ENCODE measurements at regions not wholly inside any gene's neighbourhood (a gene's known extent, or its start where the extent isn't known, plus 50 kb on each side); places are given as distances from the start of the nearest gene placed in this dataset.
"Not testable (repeated sequence)": the region's sequence is repeated elsewhere in the genome, so short reads cannot be mapped to it uniquely, and the experiment has no call there.

DNA sequence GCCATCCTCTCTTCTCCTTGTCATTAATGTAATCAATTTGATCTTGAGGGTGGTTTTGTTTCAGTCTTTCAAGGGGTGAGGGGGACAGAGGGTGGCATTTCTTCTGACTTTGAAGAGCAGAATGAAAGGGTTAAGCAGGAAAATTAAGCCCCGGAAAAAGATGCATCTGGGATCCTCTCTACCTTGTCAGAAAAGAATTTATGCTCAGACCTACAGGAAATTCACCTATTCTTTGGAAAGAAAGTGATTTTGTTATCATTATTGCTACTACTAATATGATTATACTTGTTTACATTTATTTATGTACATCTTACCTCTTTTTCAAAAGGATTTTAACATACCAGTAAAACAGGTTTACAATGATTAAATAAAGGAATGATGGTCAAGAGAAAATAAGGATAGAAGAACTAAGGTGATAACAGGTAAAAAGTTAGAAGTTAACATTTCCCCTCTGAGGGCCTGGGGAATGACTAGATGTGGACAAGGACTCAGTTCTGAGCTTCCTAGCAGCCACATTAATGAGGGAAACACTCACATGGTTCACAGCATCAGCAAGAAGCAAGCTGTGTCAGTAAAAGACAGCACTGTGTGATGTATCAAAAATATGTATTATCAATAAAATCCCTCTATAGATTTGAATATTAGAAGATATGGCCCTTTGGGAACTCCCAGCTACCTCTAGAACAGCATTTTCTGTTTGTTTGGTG lies 151.4 kb downstream of the MYCN start:
- Histone ChIP-seq H3K79me2 (ENCODE audit: control insufficient read depth, insufficient read depth, low read length) (no peaks in the 10 kb centered on the region), H3K4me2 (replicated peaks; ENCODE audit: low read depth, low read length, poor library complexity, severe bottlenecking) (no peak overlapping the region), H3K4me1 (ENCODE audit: control insufficient read depth in 2 of 2, insufficient read depth in 2 of 2, low read length in 2 of 2) (no peaks in the 10 kb centered on the region), H3K27ac (ENCODE audit: low read length in 2 of 2) (no peak overlapping the region), H3K27me3 (replicated peaks in 1 of 4; ENCODE audit: control extremely low read depth in 1 of 4, control insufficient read depth in 3 of 4, insufficient read depth in 4 of 4, low read length in 3 of 4) (no peaks in the 10 kb centered on the region), H3K4me3 (ENCODE audit: control extremely low read depth in 1 of 5, extremely low read depth in 1 of 5, insufficient read depth in 1 of 5, low read depth in 2 of 5, low read length in 4 of 5) (no peak overlapping the region), H3K36me3 (replicated peaks in 1 of 2; ENCODE audit: control extremely low read depth in 1 of 2, control insufficient read depth in 1 of 2, extremely low read depth in 1 of 2, insufficient read depth in 2 of 2, low read length in 1 of 2) (no peaks in the 10 kb centered on the region), H3K9me3 (ENCODE audit: control extremely low read depth in 1 of 3, control insufficient read depth in 2 of 3, insufficient read depth in 1 of 3, low read length in 2 of 3) (peaks cover 0 to 4% (median 0%) of the 10 kb centered on the region in 3 donors), H2AFZ (ENCODE audit: insufficient read depth, low read depth, low read length, poor library complexity, severe bottlenecking) (no peak overlapping the region), H3K9ac (ENCODE audit: low read length) (no peak overlapping the region), H4K20me1 (ENCODE audit: control insufficient read depth, insufficient read depth, low read length, poor library complexity, severe bottlenecking) (no peaks in the 10 kb centered on the region)
- CTCF ChIA-PET, result no interaction called here
- H3K27ac Mint-ChIP-seq, result no peak overlapping the region
- POLR2A ChIA-PET, result no interaction called here
- no peaks in the 10 kb centered on the region for H3K4me1 Mint-ChIP-seq
- ATAC-seq (ENCODE audit: low read depth), result no peak
- no peak overlapping the region for H3K4me3 Mint-ChIP-seq
- intact Hi-C loops (cut with micrococcal nuclease), result no loop called here
- DNase-seq, result no peak
- H3K9me3 Mint-ChIP-seq (ENCODE audit: insufficient read depth), result no peaks in the 10 kb centered on the region
- H3K27me3 Mint-ChIP-seq, result no peaks in the 10 kb centered on the region
- WGBS (ENCODE audit: insufficient coverage), result no CpG with 5 or more reads among the region's 1 CpG
- TF ChIP-seq EZH2 (IDR thresholded peaks at IDR 0.05; ENCODE audit: borderline replicate concordance, insufficient read depth, low read depth, low read length, poor library complexity, severe bottlenecking), result no peak
- TF ChIP-seq, protein P1, sequence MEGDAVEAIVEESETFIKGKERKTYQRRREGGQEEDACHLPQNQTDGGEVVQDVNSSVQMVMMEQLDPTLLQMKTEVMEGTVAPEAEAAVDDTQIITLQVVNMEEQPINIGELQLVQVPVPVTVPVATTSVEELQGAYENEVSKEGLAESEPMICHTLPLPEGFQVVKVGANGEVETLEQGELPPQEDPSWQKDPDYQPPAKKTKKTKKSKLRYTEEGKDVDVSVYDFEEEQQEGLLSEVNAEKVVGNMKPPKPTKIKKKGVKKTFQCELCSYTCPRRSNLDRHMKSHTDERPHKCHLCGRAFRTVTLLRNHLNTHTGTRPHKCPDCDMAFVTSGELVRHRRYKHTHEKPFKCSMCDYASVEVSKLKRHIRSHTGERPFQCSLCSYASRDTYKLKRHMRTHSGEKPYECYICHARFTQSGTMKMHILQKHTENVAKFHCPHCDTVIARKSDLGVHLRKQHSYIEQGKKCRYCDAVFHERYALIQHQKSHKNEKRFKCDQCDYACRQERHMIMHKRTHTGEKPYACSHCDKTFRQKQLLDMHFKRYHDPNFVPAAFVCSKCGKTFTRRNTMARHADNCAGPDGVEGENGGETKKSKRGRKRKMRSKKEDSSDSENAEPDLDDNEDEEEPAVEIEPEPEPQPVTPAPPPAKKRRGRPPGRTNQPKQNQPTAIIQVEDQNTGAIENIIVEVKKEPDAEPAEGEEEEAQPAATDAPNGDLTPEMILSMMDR (IDR thresholded peaks at IDR 0.05), result no peak

- no peaks in the 10 kb centered on the region for H3K27me3 ChIP-seq (replicated peaks in 1 of 4; ENCODE audit: control extremely low read depth in 1 of 4, control insufficient read depth in 3 of 4, insufficient read depth in 4 of 4, low read length in 3 of 4)
- H3K36me3 ChIP-seq (replicated peaks in 1 of 2; ENCODE audit: control extremely low read depth in 1 of 2, control insufficient read depth in 1 of 2, extremely low read depth in 1 of 2, insufficient read depth in 2 of 2, low read length in 1 of 2), result no peaks in the 10 kb centered on the region
- no peak for ATAC-seq (ENCODE audit: low read depth)
- H3K4me2 ChIP-seq (replicated peaks; ENCODE audit: low read depth, low read length, poor library complexity, severe bottlenecking), result no peak overlapping the region
- H3K79me2 ChIP-seq (ENCODE audit: control insufficient read depth, insufficient read depth, low read length), result no peaks in the 10 kb centered on the region
- H3K9me3 ChIP-seq (ENCODE audit: control extremely low read depth in 1 of 3, control insufficient read depth in 2 of 3, insufficient read depth in 1 of 3, low read length in 2 of 3), result peaks cover 0 to 4% (median 0%) of the 10 kb centered on the region in 3 donors
- no peak overlapping the region for H3K27ac Mint-ChIP-seq
- H3K4me1 ChIP-seq (ENCODE audit: control insufficient read depth in 2 of 2, insufficient read depth in 2 of 2, low read length in 2 of 2), result no peaks in the 10 kb centered on the region
- no peak overlapping the region for H3K4me3 ChIP-seq (ENCODE audit: control extremely low read depth in 1 of 5, extremely low read depth in 1 of 5, insufficient read depth in 1 of 5, low read depth in 2 of 5, low read length in 4 of 5)
- H3K27me3 Mint-ChIP-seq, result no peaks in the 10 kb centered on the region
- H4K20me1 ChIP-seq (ENCODE audit: control insufficient read depth, insufficient read depth, low read length, poor library complexity, severe bottlenecking), result no peaks in the 10 kb centered on the region
- no peaks in the 10 kb centered on the region for H3K4me1 Mint-ChIP-seq
- no peak overlapping the region for H3K9ac ChIP-seq (ENCODE audit: low read length)
- WGBS (ENCODE audit: insufficient coverage), result 90% methylated on average over 12 of the region's 15 CpGs
- CTCF ChIA-PET, result no interaction called here
- H3K9me3 Mint-ChIP-seq (ENCODE audit: insufficient read depth), result no peaks in the 10 kb centered on the region
- no peak for DNase-seq
- H2AFZ ChIP-seq (ENCODE audit: insufficient read depth, low read depth, low read length, poor library complexity, severe bottlenecking), result no peak overlapping the region
- no peak overlapping the region for H3K4me3 Mint-ChIP-seq
- no peak for TF ChIP-seq EZH2 (IDR thresholded peaks at IDR 0.05; ENCODE audit: borderline replicate concordance, insufficient read depth, low read depth, low read length, poor library complexity, severe bottlenecking)
- TF ChIP-seq, protein P1 (IDR thresholded peaks at IDR 0.05), result no peak
- H3K27ac ChIP-seq (ENCODE audit: low read length in 2 of 2), result no peak overlapping the region
- intact Hi-C loops (cut with micrococcal nuclease), result no loop called here
- POLR2A ChIA-PET, result no interaction called here
Measured at GRCh38 chr2:16090650-16091575, 150.6 kb downstream of the MYCN start.

GRCh38 chr2:16089491-16089890 lies 149.1 kb downstream of the MYCN start:
- H3K4me2 ChIP-seq (replicated peaks; ENCODE audit: low read depth, low read length, poor library complexity, severe bottlenecking); H3K9ac ChIP-seq (ENCODE audit: low read length); CTCF ChIA-PET; H4K20me1 ChIP-seq (ENCODE audit: control insufficient read depth, insufficient read depth, low read length, poor library complexity, severe bottlenecking); POLR2A ChIA-PET; DNase-seq; H3K4me3 ChIP-seq (ENCODE audit: control extremely low read depth in 1 of 5, extremely low read depth in 1 of 5, insufficient read depth in 1 of 5, low read depth in 2 of 5, low read length in 4 of 5); H3K9me3 Mint-ChIP-seq (ENCODE audit: insufficient read depth); H3K27ac Mint-ChIP-seq; H3K27me3 ChIP-seq (replicated peaks in 1 of 4; ENCODE audit: control extremely low read depth in 1 of 4, control insufficient read depth in 3 of 4, insufficient read depth in 4 of 4, low read length in 3 of 4); H3K9me3 ChIP-seq (ENCODE audit: control extremely low read depth in 1 of 3, control insufficient read depth in 2 of 3, insufficient read depth in 1 of 3, low read length in 2 of 3); H3K4me1 ChIP-seq (ENCODE audit: control insufficient read depth in 2 of 2, insufficient read depth in 2 of 2, low read length in 2 of 2); H3K79me2 ChIP-seq (ENCODE audit: control insufficient read depth, insufficient read depth, low read length); intact Hi-C loops (cut with micrococcal nuclease); H3K4me1 Mint-ChIP-seq; H3K27me3 Mint-ChIP-seq; H2AFZ ChIP-seq (ENCODE audit: insufficient read depth, low read depth, low read length, poor library complexity, severe bottlenecking); H3K27ac ChIP-seq (ENCODE audit: low read length in 2 of 2); H3K4me3 Mint-ChIP-seq; ATAC-seq (ENCODE audit: low read depth); H3K36me3 ChIP-seq (replicated peaks in 1 of 2; ENCODE audit: control extremely low read depth in 1 of 2, control insufficient read depth in 1 of 2, extremely low read depth in 1 of 2, insufficient read depth in 2 of 2, low read length in 1 of 2): not testable (repeated sequence)
- WGBS (ENCODE audit: insufficient coverage), result 87% methylated on average over 6 of the region's 7 CpGs

Data from B cell (primary cell).